ENCODE measurements at regions not wholly inside any gene's neighbourhood (a gene's known extent, or its start where the extent isn't known, plus 50 kb on each side); places are given as distances from the start of the nearest gene placed in this dataset.

GRCh38 chr16:66003201-66003600 lies 363.3 kb upstream of the CDH5 start:
- DNase-seq, result no peak

GRCh38 chr16:66002601-66003000 lies 363.9 kb upstream of the CDH5 start:
- DNase-seq, result no peak

- no peak for DNase-seq
Measured at GRCh38 chr16:66001432-66001831, 365.1 kb upstream of the CDH5 start.

- DNase-seq, result no peak
Measured at GRCh38 chr16:65998443-65998842, 368.0 kb upstream of the CDH5 start.

- no peak for DNase-seq
Measured at GRCh38 chr16:65994291-65994690, 372.2 kb upstream of the CDH5 start.

GRCh38 chr16:65991149-65991701 lies 375.3 kb upstream of the CDH5 start:
- no peak for DNase-seq

GRCh38 chr16:65989861-65990604 lies 376.5 kb upstream of the CDH5 start:
- DNase-seq, result no peak

GRCh38 chr16:65988024-65988595 lies 378.4 kb upstream of the CDH5 start:
- no peak for DNase-seq

- no peak for DNase-seq
Measured at GRCh38 chr16:65984296-65984695, 382.2 kb upstream of the CDH5 start.

GRCh38 chr16:65981057-65981456 lies 385.4 kb upstream of the CDH5 start:
- DNase-seq, result no peak

- no peak for DNase-seq
Measured at GRCh38 chr16:65975049-65975708, 391.3 kb upstream of the CDH5 start.

- DNase-seq, result no peak
Measured at GRCh38 chr16:65967376-65967775, 399.1 kb upstream of the CDH5 start.

- no peak for DNase-seq
Measured at GRCh38 chr16:65965628-65966027, 400.9 kb upstream of the CDH5 start.

GRCh38 chr16:65964752-65965151 lies 401.7 kb upstream of the CDH5 start:
- no peak for DNase-seq

- no peak for DNase-seq
Measured at GRCh38 chr16:65961476-65962143, 404.9 kb upstream of the CDH5 start.

GRCh38 chr16:65959983-65960382 lies 406.5 kb upstream of the CDH5 start:
- no peak for DNase-seq

- DNase-seq, result no peak
Measured at GRCh38 chr16:65958086-65958485, 408.4 kb upstream of the CDH5 start.

GRCh38 chr16:65956100-65956499 lies 410.4 kb upstream of the CDH5 start:
- DNase-seq, result no peak

GRCh38 chr16:65954446-65954845 lies 412.0 kb upstream of the CDH5 start:
- no peak for DNase-seq

GRCh38 chr16:65950211-65950610 lies 416.3 kb upstream of the CDH5 start:
- no peak for DNase-seq

- no peak for DNase-seq
Measured at GRCh38 chr16:65948361-65948760, 418.1 kb upstream of the CDH5 start.

- no peak for DNase-seq
Measured at GRCh38 chr16:65947951-65948350, 418.5 kb upstream of the CDH5 start.

- DNase-seq, result no peak
Measured at GRCh38 chr16:65945493-65945892, 421.0 kb upstream of the CDH5 start.

GRCh38 chr16:65944361-65944760 lies 422.1 kb upstream of the CDH5 start:
- no peak for DNase-seq
